ENCODE measurements at regions not wholly inside any gene's neighbourhood (a gene's known extent, or its start where the extent isn't known, plus 50 kb on each side); places are given as distances from the start of the nearest gene placed in this dataset.

DNA sequence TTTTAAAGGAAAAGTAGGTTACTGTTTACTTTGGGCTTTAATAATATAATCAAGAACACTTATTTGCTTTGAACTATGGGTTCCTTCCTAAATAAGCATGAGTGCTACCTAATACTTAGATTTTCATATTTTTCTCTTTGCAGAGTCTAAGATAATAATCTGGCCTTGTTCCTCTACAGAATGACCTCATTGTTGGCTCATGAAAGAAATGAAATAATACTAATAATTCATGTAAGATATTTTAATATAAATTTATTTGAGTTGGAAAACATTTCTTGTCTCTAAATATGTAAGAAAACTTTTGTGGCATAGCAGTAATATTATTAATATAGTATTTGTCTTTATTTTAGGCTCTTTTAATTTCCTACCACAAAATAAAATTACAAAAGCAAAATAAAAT lies 601.3 kb downstream of the IQCM start:
- H3K4me3 ChIP-seq (ENCODE audit: low read length): no peak overlapping the region
- H3K79me2 ChIP-seq (ENCODE audit: low read length): no peaks in the 10 kb centered on the region
- no peak overlapping the region for H3K4me2 ChIP-seq (ENCODE audit: low read length)
- H3K4me1 ChIP-seq (ENCODE audit: low read length): no peaks in the 10 kb centered on the region
- H3K9me3 ChIP-seq (ENCODE audit: insufficient read depth, low read length): no peaks in the 10 kb centered on the region
- H3K27ac ChIP-seq (ENCODE audit: low read length): no peak overlapping the region
- TF ChIP-seq EZH2phosphoT487 (IDR thresholded peaks at IDR 0.05; ENCODE audit: low read depth): no peak
- TF ChIP-seq, protein P1, sequence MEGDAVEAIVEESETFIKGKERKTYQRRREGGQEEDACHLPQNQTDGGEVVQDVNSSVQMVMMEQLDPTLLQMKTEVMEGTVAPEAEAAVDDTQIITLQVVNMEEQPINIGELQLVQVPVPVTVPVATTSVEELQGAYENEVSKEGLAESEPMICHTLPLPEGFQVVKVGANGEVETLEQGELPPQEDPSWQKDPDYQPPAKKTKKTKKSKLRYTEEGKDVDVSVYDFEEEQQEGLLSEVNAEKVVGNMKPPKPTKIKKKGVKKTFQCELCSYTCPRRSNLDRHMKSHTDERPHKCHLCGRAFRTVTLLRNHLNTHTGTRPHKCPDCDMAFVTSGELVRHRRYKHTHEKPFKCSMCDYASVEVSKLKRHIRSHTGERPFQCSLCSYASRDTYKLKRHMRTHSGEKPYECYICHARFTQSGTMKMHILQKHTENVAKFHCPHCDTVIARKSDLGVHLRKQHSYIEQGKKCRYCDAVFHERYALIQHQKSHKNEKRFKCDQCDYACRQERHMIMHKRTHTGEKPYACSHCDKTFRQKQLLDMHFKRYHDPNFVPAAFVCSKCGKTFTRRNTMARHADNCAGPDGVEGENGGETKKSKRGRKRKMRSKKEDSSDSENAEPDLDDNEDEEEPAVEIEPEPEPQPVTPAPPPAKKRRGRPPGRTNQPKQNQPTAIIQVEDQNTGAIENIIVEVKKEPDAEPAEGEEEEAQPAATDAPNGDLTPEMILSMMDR (IDR thresholded peaks at IDR 0.05; ENCODE audit: low read depth, low read length): no peak
- H4K20me1 ChIP-seq (ENCODE audit: insufficient read depth, low read length): no peaks in the 10 kb centered on the region
- no peak overlapping the region for H3K9ac ChIP-seq (ENCODE audit: low read length)
- no peaks in the 10 kb centered on the region for H3K27me3 ChIP-seq (ENCODE audit: low read depth, low read length)
- H2AFZ ChIP-seq (ENCODE audit: low read depth, low read length): no peak overlapping the region
- H3K36me3 ChIP-seq (replicated peaks; ENCODE audit: low read depth, low read length): no peaks in the 10 kb centered on the region

DNA sequence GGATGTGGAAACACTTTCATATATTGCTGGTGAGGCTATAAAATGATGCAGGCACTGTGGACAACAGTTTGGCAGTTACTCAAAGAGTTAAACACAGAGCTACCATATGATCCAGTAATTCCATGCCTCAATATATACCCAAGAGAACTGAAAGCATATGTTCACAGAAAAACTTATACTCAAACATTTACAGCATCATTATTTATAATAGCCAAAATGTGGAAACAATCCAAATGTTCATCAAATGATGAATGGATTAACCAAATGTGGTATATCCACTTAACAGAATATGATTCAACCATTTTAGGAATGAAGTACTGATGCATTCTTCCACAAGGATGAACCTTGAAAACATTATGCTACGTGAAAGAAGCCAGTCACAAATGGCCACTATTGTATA lies 603.8 kb downstream of the IQCM start:
- no peaks in the 10 kb centered on the region for H3K4me1 ChIP-seq (ENCODE audit: low read length)
- TF ChIP-seq EZH2phosphoT487 (IDR thresholded peaks at IDR 0.05; ENCODE audit: low read depth): no peak
- TF ChIP-seq, protein P1 (IDR thresholded peaks at IDR 0.05; ENCODE audit: low read depth, low read length): no peak
- H3K36me3 ChIP-seq (replicated peaks; ENCODE audit: low read depth, low read length): no peaks in the 10 kb centered on the region
- H3K4me2 ChIP-seq (ENCODE audit: low read length): no peak overlapping the region
- H3K79me2 ChIP-seq (ENCODE audit: low read length): no peaks in the 10 kb centered on the region
- H3K27ac ChIP-seq (ENCODE audit: low read length): no peak overlapping the region
- H3K9ac ChIP-seq (ENCODE audit: low read length): no peak overlapping the region
- no peaks in the 10 kb centered on the region for H3K9me3 ChIP-seq (ENCODE audit: insufficient read depth, low read length)
- no peak overlapping the region for H2AFZ ChIP-seq (ENCODE audit: low read depth, low read length)
- H3K27me3 ChIP-seq (ENCODE audit: low read depth, low read length): no peaks in the 10 kb centered on the region
- H3K4me3 ChIP-seq (ENCODE audit: low read length): no peak overlapping the region
- H4K20me1 ChIP-seq (ENCODE audit: insufficient read depth, low read length): no peaks in the 10 kb centered on the region

DNA sequence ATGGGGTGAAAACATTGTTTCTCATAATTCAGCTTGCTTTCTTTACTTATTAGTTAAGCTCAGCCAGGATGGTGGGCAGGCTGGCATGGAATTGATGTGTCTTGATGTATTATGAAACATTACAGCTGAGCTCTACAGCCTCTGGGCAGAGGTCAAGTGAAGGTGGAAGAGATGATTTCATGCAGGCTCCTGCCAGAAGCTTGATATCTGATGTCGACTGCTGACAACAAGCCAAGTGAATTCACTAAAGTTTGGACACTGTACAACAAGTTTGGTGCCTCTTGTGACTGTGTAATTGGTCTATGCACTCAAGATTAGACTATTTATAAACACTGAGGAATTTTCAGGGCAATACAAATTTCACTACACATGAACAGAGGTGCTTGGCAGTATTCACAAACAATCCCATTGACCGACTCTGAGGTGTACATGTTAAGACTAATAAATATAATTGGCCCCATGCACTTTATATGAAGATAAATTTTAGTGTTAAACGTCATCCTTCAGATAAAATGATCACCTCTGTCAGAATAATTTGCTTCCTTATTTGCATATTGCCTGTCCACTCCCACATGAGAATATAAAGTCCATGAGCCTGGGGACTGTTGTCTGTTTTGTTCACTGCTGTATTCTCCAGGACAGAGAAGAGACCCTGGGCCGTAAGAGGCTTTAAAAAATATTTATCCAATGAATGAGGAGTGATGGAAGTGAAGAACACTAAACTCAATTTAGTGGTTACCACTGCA lies 612.2 kb downstream of the IQCM start:
- H3K4me2 ChIP-seq (ENCODE audit: low read length): no peak overlapping the region
- no peaks in the 10 kb centered on the region for H3K36me3 ChIP-seq (replicated peaks; ENCODE audit: low read depth, low read length)
- H3K9me3 ChIP-seq (ENCODE audit: insufficient read depth, low read length): no peaks in the 10 kb centered on the region
- no peaks in the 10 kb centered on the region for H4K20me1 ChIP-seq (ENCODE audit: insufficient read depth, low read length)
- no peaks in the 10 kb centered on the region for H3K27me3 ChIP-seq (ENCODE audit: low read depth, low read length)
- H3K79me2 ChIP-seq (ENCODE audit: low read length): no peaks in the 10 kb centered on the region
- H2AFZ ChIP-seq (ENCODE audit: low read depth, low read length): no peak overlapping the region
- no peak overlapping the region for H3K4me3 ChIP-seq (ENCODE audit: low read length)
- no peak overlapping the region for H3K27ac ChIP-seq (ENCODE audit: low read length)
- peaks cover 3% of the 10 kb centered on the region; the same call in 1 of the 2 replicates for H3K4me1 ChIP-seq (ENCODE audit: low read length)
- H3K9ac ChIP-seq (ENCODE audit: low read length): no peak overlapping the region
- TF ChIP-seq, protein P1 (IDR thresholded peaks at IDR 0.05; ENCODE audit: low read depth, low read length): no peak
- no peak for TF ChIP-seq EZH2phosphoT487 (IDR thresholded peaks at IDR 0.05; ENCODE audit: low read depth)

DNA sequence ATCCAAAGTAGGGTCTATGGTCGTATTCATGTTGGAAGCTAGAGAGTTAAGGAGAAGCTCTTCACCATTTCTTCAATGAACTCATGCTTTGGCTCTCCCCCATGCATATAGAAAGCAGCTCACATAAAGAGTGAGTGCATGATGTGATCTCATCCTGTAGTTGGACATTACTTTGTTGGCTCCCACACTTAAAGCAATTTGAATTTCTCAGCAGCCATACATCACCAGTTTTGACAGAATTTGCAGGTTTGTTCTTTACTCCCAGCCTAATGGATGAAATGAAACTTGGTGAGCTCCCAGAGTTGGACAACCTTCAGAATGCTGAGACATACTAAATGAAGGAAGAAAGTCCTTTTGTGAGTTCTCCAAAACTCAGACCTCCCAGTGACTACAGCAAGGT lies 613.5 kb downstream of the IQCM start:
- H4K20me1 ChIP-seq (ENCODE audit: insufficient read depth, low read length): no peaks in the 10 kb centered on the region
- H3K4me3 ChIP-seq (ENCODE audit: low read length): no peak overlapping the region
- H2AFZ ChIP-seq (ENCODE audit: low read depth, low read length): no peak overlapping the region
- H3K9me3 ChIP-seq (ENCODE audit: insufficient read depth, low read length): no peaks in the 10 kb centered on the region
- no peak overlapping the region for H3K4me2 ChIP-seq (ENCODE audit: low read length)
- H3K27ac ChIP-seq (ENCODE audit: low read length): no peak overlapping the region
- H3K4me1 ChIP-seq (ENCODE audit: low read length): peaks cover 3% of the 10 kb centered on the region; the same call in 1 of the 2 replicates
- H3K79me2 ChIP-seq (ENCODE audit: low read length): no peaks in the 10 kb centered on the region
- no peaks in the 10 kb centered on the region for H3K27me3 ChIP-seq (ENCODE audit: low read depth, low read length)
- no peak for TF ChIP-seq EZH2phosphoT487 (IDR thresholded peaks at IDR 0.05; ENCODE audit: low read depth)
- TF ChIP-seq, protein P1 (IDR thresholded peaks at IDR 0.05; ENCODE audit: low read depth, low read length): no peak
- H3K36me3 ChIP-seq (replicated peaks; ENCODE audit: low read depth, low read length): no peaks in the 10 kb centered on the region
- H3K9ac ChIP-seq (ENCODE audit: low read length): no peak overlapping the region

Data from OCI-LY3 (cell line).